ENCODE measurements at regions not wholly inside any gene's neighbourhood (a gene's known extent, or its start where the extent isn't known, plus 50 kb on each side); places are given as distances from the start of the nearest gene placed in this dataset.

DNA sequence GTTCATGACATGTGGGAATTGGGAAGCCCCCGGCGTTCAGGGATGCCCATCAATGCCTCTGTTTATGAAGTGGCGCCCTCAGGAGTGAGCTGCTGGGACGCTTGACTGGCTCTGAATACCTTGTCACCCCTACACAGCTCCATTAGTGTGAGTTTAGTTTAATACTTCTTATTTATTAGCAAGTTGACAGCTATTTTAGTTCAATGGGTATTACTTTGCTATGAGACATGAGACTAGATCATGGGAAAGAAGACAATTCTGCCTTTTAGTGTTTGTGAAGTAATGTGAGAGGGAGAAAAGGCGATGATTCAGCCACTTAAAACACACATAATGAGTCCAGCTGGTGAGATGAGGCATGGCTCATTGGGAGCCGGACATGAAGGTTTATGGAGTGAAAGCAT, 678.5 kb downstream of the NR2F2 start:
- TF ChIP-seq, protein P1, sequence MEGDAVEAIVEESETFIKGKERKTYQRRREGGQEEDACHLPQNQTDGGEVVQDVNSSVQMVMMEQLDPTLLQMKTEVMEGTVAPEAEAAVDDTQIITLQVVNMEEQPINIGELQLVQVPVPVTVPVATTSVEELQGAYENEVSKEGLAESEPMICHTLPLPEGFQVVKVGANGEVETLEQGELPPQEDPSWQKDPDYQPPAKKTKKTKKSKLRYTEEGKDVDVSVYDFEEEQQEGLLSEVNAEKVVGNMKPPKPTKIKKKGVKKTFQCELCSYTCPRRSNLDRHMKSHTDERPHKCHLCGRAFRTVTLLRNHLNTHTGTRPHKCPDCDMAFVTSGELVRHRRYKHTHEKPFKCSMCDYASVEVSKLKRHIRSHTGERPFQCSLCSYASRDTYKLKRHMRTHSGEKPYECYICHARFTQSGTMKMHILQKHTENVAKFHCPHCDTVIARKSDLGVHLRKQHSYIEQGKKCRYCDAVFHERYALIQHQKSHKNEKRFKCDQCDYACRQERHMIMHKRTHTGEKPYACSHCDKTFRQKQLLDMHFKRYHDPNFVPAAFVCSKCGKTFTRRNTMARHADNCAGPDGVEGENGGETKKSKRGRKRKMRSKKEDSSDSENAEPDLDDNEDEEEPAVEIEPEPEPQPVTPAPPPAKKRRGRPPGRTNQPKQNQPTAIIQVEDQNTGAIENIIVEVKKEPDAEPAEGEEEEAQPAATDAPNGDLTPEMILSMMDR (IDR thresholded peaks at IDR 0.05) = no peak
- no peak for TF ChIP-seq POLR2A (IDR thresholded peaks at IDR 0.05)

All from thyroid gland (tissue), 4 donors.